ENCODE measurements at regions not wholly inside any gene's neighbourhood (a gene's known extent, or its start where the extent isn't known, plus 50 kb on each side); places are given as distances from the start of the nearest gene placed in this dataset.

DNA sequence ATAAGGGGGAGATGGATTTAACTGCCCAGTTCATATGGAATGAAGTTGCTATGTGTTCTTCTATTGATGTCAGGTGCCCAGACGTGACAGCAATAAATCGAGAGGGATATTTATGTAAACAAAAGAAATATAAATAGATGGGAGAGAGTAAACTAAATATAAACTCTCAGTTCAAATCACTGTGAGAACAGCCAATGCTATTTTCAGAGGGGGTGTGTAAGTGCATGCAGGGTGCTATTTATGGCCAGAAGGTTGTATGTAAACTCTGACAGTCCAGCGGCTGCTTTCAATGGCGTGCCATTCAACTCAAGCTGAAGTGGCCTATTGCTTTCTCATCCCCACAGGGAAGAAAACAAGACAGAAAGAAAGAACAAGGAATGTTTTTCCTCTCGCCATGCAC, 127.2 kb downstream of the KCNA5 start:
- Histone ChIP-seq H3K36me3 (replicated peaks in 1 of 2; ENCODE audit: control insufficient read depth in 1 of 2, insufficient read depth in 2 of 2, low read length in 1 of 2) (peaks cover 0 to 3% of the 10 kb centered on the region in 2 experiments), H3K4me3 (ENCODE audit: low read depth in 2 of 2, low read length in 1 of 2) (no peak overlapping the region), H3K79me2 (ENCODE audit: insufficient read depth) (no peaks in the 10 kb centered on the region), H3K4me1 (ENCODE audit: control insufficient read depth in 1 of 2, insufficient read depth in 2 of 2, low read depth in 1 of 2, low read length in 1 of 2) (peaks cover 8 to 23% of the 10 kb centered on the region in 2 experiments; a peak in 3 of 4 replicates), H4K20me1 (ENCODE audit: insufficient read depth) (no peaks in the 10 kb centered on the region), H3K9ac (no peak overlapping the region), H3F3A (replicated peaks; ENCODE audit: insufficient read depth) (peaks cover 7% of the 10 kb centered on the region), H3K27me3 (ENCODE audit: insufficient read depth) (no peaks in the 10 kb centered on the region), H3K4me2 (no peak overlapping the region), H3K9me3 (no peaks in the 10 kb centered on the region), H2AFZ (ENCODE audit: low read depth) (no peak overlapping the region), H3K9me2 (no peaks in the 10 kb centered on the region), H3K27ac (ENCODE audit: low read depth in 2 of 2, low read length in 1 of 2) (no peak overlapping the region)
- TF ChIP-seq, protein P1, sequence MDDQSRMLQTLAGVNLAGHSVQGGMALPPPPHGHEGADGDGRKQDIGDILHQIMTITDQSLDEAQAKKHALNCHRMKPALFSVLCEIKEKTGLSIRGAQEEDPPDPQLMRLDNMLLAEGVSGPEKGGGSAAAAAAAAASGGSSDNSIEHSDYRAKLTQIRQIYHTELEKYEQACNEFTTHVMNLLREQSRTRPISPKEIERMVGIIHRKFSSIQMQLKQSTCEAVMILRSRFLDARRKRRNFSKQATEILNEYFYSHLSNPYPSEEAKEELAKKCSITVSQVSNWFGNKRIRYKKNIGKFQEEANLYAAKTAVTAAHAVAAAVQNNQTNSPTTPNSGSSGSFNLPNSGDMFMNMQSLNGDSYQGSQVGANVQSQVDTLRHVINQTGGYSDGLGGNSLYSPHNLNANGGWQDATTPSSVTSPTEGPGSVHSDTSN (IDR thresholded peaks at IDR 0.05), result no peak
- TF ChIP-seq, protein P2, sequence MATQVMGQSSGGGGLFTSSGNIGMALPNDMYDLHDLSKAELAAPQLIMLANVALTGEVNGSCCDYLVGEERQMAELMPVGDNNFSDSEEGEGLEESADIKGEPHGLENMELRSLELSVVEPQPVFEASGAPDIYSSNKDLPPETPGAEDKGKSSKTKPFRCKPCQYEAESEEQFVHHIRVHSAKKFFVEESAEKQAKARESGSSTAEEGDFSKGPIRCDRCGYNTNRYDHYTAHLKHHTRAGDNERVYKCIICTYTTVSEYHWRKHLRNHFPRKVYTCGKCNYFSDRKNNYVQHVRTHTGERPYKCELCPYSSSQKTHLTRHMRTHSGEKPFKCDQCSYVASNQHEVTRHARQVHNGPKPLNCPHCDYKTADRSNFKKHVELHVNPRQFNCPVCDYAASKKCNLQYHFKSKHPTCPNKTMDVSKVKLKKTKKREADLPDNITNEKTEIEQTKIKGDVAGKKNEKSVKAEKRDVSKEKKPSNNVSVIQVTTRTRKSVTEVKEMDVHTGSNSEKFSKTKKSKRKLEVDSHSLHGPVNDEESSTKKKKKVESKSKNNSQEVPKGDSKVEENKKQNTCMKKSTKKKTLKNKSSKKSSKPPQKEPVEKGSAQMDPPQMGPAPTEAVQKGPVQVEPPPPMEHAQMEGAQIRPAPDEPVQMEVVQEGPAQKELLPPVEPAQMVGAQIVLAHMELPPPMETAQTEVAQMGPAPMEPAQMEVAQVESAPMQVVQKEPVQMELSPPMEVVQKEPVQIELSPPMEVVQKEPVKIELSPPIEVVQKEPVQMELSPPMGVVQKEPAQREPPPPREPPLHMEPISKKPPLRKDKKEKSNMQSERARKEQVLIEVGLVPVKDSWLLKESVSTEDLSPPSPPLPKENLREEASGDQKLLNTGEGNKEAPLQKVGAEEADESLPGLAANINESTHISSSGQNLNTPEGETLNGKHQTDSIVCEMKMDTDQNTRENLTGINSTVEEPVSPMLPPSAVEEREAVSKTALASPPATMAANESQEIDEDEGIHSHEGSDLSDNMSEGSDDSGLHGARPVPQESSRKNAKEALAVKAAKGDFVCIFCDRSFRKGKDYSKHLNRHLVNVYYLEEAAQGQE (IDR thresholded peaks at IDR 0.05; ENCODE audit: low read depth, low read length), result no peak
- TF ChIP-seq, protein P3, sequence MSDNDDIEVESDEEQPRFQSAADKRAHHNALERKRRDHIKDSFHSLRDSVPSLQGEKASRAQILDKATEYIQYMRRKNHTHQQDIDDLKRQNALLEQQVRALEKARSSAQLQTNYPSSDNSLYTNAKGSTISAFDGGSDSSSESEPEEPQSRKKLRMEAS (IDR thresholded peaks at IDR 0.05; ENCODE audit: low read depth), result no peak
- TF ChIP-seq TEAD4 (IDR thresholded peaks at IDR 0.05; ENCODE audit: borderline replicate concordance, insufficient read depth), result no peak
- TF ChIP-seq, protein P4, sequence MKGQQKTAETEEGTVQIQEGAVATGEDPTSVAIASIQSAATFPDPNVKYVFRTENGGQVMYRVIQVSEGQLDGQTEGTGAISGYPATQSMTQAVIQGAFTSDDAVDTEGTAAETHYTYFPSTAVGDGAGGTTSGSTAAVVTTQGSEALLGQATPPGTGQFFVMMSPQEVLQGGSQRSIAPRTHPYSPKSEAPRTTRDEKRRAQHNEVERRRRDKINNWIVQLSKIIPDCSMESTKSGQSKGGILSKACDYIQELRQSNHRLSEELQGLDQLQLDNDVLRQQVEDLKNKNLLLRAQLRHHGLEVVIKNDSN (IDR thresholded peaks at IDR 0.05; ENCODE audit: borderline replicate concordance, low read depth), result no peak
- TF ChIP-seq JUND (IDR thresholded peaks at IDR 0.05), result no peak
- no peak for TF ChIP-seq RFX5 (IDR thresholded peaks at IDR 0.05; ENCODE audit: low read length)
- TF ChIP-seq CHD2 (IDR thresholded peaks at IDR 0.05; ENCODE audit: low read length, partially characterized antibody), result no peak
- no peak for TF ChIP-seq FOXJ3 (CRISPR knock-in tag; IDR thresholded peaks at IDR 0.05)
- TF ChIP-seq EP300 (IDR thresholded peaks at IDR 0.05; ENCODE audit: borderline replicate concordance in 1 of 2, low read depth in 1 of 2, low read length in 1 of 2), result no peak
- WGBS (ENCODE audit: low lambda C conversion rate), result 65% methylated on average over 5 of the region's 5 CpGs
- DNase-seq, result no peak
- ChIA-PET CTCF (interaction anchor here (0.5 to 3.1 kb wide), 7 partner anchors 13 to 273 kb away, joined by 3 to 11 read pairs (median 3); no protein-coding TSS in a partner anchor), POLR2A (no interaction called here)

DNA sequence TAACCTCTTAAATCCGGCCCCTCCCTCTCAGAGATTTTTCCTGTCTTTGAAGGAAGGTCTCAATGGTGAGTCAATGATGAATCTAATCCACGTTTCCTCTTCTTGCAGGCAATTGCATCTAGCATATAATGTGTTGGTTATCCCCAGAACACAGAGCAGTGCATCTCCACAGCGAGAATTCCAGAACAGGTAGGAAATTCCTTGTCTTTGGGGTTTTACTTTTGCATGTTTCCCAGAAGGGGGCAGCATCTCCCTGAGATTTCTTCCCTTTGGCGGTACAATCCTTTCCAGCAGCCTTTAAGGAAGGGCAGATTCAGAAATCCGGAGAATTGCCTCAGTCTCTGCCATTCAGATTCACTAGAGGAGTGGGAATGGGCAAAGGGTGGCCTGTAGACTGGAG, 128.0 kb downstream of the KCNA5 start:
- H4K20me1 ChIP-seq (ENCODE audit: insufficient read depth), result no peaks in the 10 kb centered on the region
- H3K4me1 ChIP-seq (ENCODE audit: control insufficient read depth in 1 of 2, insufficient read depth in 2 of 2, low read depth in 1 of 2, low read length in 1 of 2), result peaks cover 8 to 17% of the 10 kb centered on the region in 2 experiments; a peak in 3 of 4 replicates
- no peaks in the 10 kb centered on the region for H3K9me2 ChIP-seq
- H3K9ac ChIP-seq, result no peak overlapping the region
- 29% methylated on average over 5 of the region's 5 CpGs for WGBS (ENCODE audit: low lambda C conversion rate)
- no peaks in the 10 kb centered on the region for H3K79me2 ChIP-seq (ENCODE audit: insufficient read depth)
- no peak overlapping the region for H3K27ac ChIP-seq (ENCODE audit: low read depth in 2 of 2, low read length in 1 of 2)
- H2AFZ ChIP-seq (ENCODE audit: low read depth), result no peak overlapping the region
- H3K4me2 ChIP-seq, result no peak overlapping the region
- H3F3A ChIP-seq (replicated peaks; ENCODE audit: insufficient read depth), result peaks cover 2% of the 10 kb centered on the region
- DNase-seq, result peak; percentile 51
- ChIA-PET CTCF (interaction anchor here (0.7 to 3.1 kb wide), 6 partner anchors 12 to 272 kb away, joined by 3 to 11 read pairs (median 4); no protein-coding TSS in a partner anchor), POLR2A (no interaction called here)
- H3K4me3 ChIP-seq (ENCODE audit: low read depth in 2 of 2, low read length in 1 of 2), result peak overlapping the region in 1 of 2 experiments; percentile 54; a peak in 1 of 4 replicates
- H3K36me3 ChIP-seq (replicated peaks in 1 of 2; ENCODE audit: control insufficient read depth in 1 of 2, insufficient read depth in 2 of 2, low read length in 1 of 2), result peaks cover 0 to 3% of the 10 kb centered on the region in 2 experiments
- peak; percentile 43 for TF ChIP-seq SMC3 (IDR thresholded peaks at IDR 0.05; ENCODE audit: low read depth, low read length)
- no peak for TF ChIP-seq FOXM1 (IDR thresholded peaks at IDR 0.05; ENCODE audit: low read depth)
- peak; percentile 78 for TF ChIP-seq RAD21 (IDR thresholded peaks at IDR 0.05; ENCODE audit: low read length)
- TF ChIP-seq, protein P5, sequence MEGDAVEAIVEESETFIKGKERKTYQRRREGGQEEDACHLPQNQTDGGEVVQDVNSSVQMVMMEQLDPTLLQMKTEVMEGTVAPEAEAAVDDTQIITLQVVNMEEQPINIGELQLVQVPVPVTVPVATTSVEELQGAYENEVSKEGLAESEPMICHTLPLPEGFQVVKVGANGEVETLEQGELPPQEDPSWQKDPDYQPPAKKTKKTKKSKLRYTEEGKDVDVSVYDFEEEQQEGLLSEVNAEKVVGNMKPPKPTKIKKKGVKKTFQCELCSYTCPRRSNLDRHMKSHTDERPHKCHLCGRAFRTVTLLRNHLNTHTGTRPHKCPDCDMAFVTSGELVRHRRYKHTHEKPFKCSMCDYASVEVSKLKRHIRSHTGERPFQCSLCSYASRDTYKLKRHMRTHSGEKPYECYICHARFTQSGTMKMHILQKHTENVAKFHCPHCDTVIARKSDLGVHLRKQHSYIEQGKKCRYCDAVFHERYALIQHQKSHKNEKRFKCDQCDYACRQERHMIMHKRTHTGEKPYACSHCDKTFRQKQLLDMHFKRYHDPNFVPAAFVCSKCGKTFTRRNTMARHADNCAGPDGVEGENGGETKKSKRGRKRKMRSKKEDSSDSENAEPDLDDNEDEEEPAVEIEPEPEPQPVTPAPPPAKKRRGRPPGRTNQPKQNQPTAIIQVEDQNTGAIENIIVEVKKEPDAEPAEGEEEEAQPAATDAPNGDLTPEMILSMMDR (IDR thresholded peaks at IDR 0.05), result peak; percentile 78
- H3K9me3 ChIP-seq, result no peaks in the 10 kb centered on the region
- no peaks in the 10 kb centered on the region for H3K27me3 ChIP-seq (ENCODE audit: insufficient read depth)
